GM21786 (cell line): ENCODE measurements at regions not wholly inside any gene's neighbourhood (a gene's known extent, or its start where the extent isn't known, plus 50 kb on each side); places are given as distances from the start of the nearest gene placed in this dataset.

Experiments used
- ATAC-seq: cut with Tn5 transposase; IDR thresholded peaks from one replicate; pipeline ENCODE4 v1.9.1; 2021; ENCODE audit not compliant: unreplicated experiment

GRCh38 chr5:68531970-68532369 is 316.4 kb downstream of the PIK3R1 start:
- no peak for ATAC-seq

- ATAC-seq, result no peak
These were observed 317.5 kb downstream of the PIK3R1 start for GRCh38 chr5:68533051-68533450.

- ATAC-seq, result no peak
These were observed 318.1 kb downstream of the PIK3R1 start for GRCh38 chr5:68533571-68534084.

- ATAC-seq, result no peak
These were observed 318.8 kb downstream of the PIK3R1 start for GRCh38 chr5:68534131-68534940.

- no peak for ATAC-seq
These were observed 319.5 kb downstream of the PIK3R1 start for GRCh38 chr5:68534956-68535520.

GRCh38 chr5:68538814-68539420 is 323.4 kb downstream of the PIK3R1 start:
- no peak for ATAC-seq

GRCh38 chr5:68540798-68541590 is 325.4 kb downstream of the PIK3R1 start:
- no peak for ATAC-seq

GRCh38 chr5:68542207-68542606 is 326.7 kb downstream of the PIK3R1 start:
- no peak for ATAC-seq

GRCh38 chr5:68543212-68543611 is 327.7 kb downstream of the PIK3R1 start:
- ATAC-seq, result no peak

GRCh38 chr5:68544091-68544647 is 328.6 kb downstream of the PIK3R1 start:
- no peak for ATAC-seq

- ATAC-seq, result no peak
These were observed 329.3 kb downstream of the PIK3R1 start for GRCh38 chr5:68544648-68545552.

GRCh38 chr5:68545636-68546295 is 330.2 kb downstream of the PIK3R1 start:
- no peak for ATAC-seq

- ATAC-seq, result no peak
These were observed 331.5 kb downstream of the PIK3R1 start for GRCh38 chr5:68547056-68547455.

GRCh38 chr5:68547622-68548021 is 332.1 kb downstream of the PIK3R1 start:
- ATAC-seq, result no peak

GRCh38 chr5:68548959-68549676 is 333.6 kb downstream of the PIK3R1 start:
- ATAC-seq, result no peak

GRCh38 chr5:68550015-68550414 is 334.5 kb downstream of the PIK3R1 start:
- ATAC-seq, result no peak

- ATAC-seq, result no peak
These were observed 335.9 kb downstream of the PIK3R1 start for GRCh38 chr5:68551436-68551835.

GRCh38 chr5:68554571-68555279 is 339.2 kb downstream of the PIK3R1 start:
- ATAC-seq, result no peak
